Vagina (tissue), 2 donors: ENCODE measurements at regions not wholly inside any gene's neighbourhood (a gene's known extent, or its start where the extent isn't known, plus 50 kb on each side); places are given as distances from the start of the nearest gene placed in this dataset. TPM values are rescaled to one million over a fixed set of nuclear protein-coding genes. Genes with fewer than 3 reads are reported as not detected.

ENCODE experiments used
- DNase-seq, 2 donors: peaks; one replicate each; pipeline ENCODE4 v3.0.0-alpha.2; 2017; ENCODE audit errors: extremely low spot score in 2 of 2
- H3K27ac ChIP-seq: fragments of 200-600 bp; sonication (generic); one replicate; pipeline ENCODE4 v1.5.1; 2019
- H3K27me3 ChIP-seq: fragments of 200-600 bp; sonication (generic); one replicate; pipeline ENCODE4 v1.5.1; 2019
- H3K36me3 ChIP-seq, 2 donors: fragments of 200-600 bp; sonication (generic); one replicate each; pipeline ENCODE4 v1.5.1; 2017 to 2019
- H3K4me1 ChIP-seq: fragments of 200-600 bp; sonication (generic); one replicate; pipeline ENCODE4 v1.5.1; 2019
- H3K4me3 ChIP-seq, 2 donors: fragments of 200-600 bp; sonication (generic); 1 replicate in 1 of 2; 2 replicates in 1 of 2; pipeline ENCODE4 v1.5.1; 2016 to 2019
- H3K9me3 ChIP-seq: fragments of 200-600 bp; sonication (generic); one replicate; pipeline ENCODE4 v1.5.1; 2019
- CTCF ChIP-seq, 3 experiments: fragments of 450-650 bp in 2 of 3; fragments of 200-600 bp in 1 of 3; sonication (generic) in 1 of 3; IDR thresholded peaks; one replicate each; pipeline ENCODE4 v1.5.1; 2017 to 2019; ENCODE audit warnings: antibody characterized with exemption in 3 of 3, mild to moderate bottlenecking in 2 of 3, moderate library complexity in 2 of 3
- POLR2A ChIP-seq, 2 donors: fragments of 450-650 bp; IDR thresholded peaks; one replicate each; pipeline ENCODE4 v1.6.1; 2017; ENCODE audit warnings: antibody characterized with exemption in 2 of 2, mild to moderate bottlenecking in 2 of 2, moderate library complexity in 2 of 2
- POLR2AphosphoS5 ChIP-seq, 2 donors: sonication (generic); formaldehyde crosslinking; IDR thresholded peaks; one replicate each; pipeline ENCODE4 v1.9.0; 2017; ENCODE audit warnings: antibody characterized with exemption in 2 of 2, mild to moderate bottlenecking in 2 of 2, low read depth in 1 of 2; ENCODE audit not compliant: insufficient read depth in 1 of 2
- intact Hi-C: fragments of 100-400 bp; cut with DNase I; formaldehyde crosslinking; loops from one replicate; pipeline ENCODE4 v1.15.1; 2023
- small RNA-seq: library from RNA; depleted of rRNA; stranded (forward); fragments of <200 nt; gene quantifications from one replicate; pipeline ENCODE3, GENCODE V24; 2016

DNA sequence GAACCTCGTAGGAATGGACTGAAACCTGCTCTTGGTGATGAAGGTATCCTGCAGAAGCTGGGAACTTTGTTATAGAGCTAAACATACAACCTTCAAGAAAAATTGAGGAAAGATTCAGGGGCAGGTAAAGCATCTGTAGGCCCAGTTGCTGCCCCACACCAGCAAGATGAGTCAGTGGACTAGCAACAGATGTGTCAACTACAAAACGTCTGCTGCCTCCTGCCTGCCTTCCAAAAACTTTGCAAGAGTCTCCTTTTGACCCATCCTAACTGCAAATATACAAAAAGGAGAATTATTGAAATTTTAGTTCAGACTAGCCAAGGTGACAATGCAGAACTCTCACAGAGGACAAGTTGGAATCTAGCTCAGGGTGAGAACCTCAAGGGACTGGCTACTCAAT lies 60.9 kb upstream of the TMTC1 start:
- no peak for TF ChIP-seq CTCF (IDR thresholded peaks at IDR 0.05)
- TF ChIP-seq POLR2AphosphoS5 (IDR thresholded peaks at IDR 0.05; ENCODE audit: insufficient read depth in 1 of 2, low read depth in 1 of 2): no peak
- TF ChIP-seq POLR2A (IDR thresholded peaks at IDR 0.05): no peak
- no peaks in the 10 kb centered on the region for H3K4me1 ChIP-seq
- H3K9me3 ChIP-seq: no peaks in the 10 kb centered on the region
- H3K27me3 ChIP-seq: no peaks in the 10 kb centered on the region
- no peak overlapping the region for H3K27ac ChIP-seq
- no peak for DNase-seq
- H3K4me3 ChIP-seq: no peak overlapping the region
- intact Hi-C loops: no loop called here
- H3K36me3 ChIP-seq: no peaks in the 10 kb centered on the region

DNA sequence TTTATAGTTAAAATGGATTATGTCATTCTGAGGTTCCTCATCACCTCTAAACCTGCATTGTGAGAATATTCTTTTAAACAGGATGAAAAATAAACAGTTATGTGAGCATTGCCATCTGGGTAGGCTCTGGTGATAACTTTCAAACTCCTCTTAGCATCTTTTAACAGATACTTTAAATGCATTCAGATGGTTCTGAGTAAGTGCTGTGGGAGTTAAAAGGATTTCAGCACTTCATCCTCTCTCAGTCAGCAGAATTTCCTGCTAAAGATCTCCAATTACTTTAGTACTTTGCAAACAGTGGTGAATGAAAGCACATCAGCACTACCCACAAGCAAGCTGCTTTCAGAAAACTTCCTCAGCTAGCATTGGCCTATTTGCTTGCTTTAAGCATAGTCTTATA lies 59.3 kb upstream of the TMTC1 start:
- H3K27ac ChIP-seq: no peak overlapping the region
- no peak overlapping the region for H3K4me3 ChIP-seq
- no peak for TF ChIP-seq CTCF (IDR thresholded peaks at IDR 0.05)
- no peak for TF ChIP-seq POLR2A (IDR thresholded peaks at IDR 0.05)
- no peak for TF ChIP-seq POLR2AphosphoS5 (IDR thresholded peaks at IDR 0.05; ENCODE audit: insufficient read depth in 1 of 2, low read depth in 1 of 2)
- intact Hi-C loops: no loop called here
- H3K4me1 ChIP-seq: no peaks in the 10 kb centered on the region
- H3K36me3 ChIP-seq: no peaks in the 10 kb centered on the region
- peaks cover 4% of the 10 kb centered on the region for H3K9me3 ChIP-seq
- no peaks in the 10 kb centered on the region for H3K27me3 ChIP-seq
- no peak for DNase-seq

DNA sequence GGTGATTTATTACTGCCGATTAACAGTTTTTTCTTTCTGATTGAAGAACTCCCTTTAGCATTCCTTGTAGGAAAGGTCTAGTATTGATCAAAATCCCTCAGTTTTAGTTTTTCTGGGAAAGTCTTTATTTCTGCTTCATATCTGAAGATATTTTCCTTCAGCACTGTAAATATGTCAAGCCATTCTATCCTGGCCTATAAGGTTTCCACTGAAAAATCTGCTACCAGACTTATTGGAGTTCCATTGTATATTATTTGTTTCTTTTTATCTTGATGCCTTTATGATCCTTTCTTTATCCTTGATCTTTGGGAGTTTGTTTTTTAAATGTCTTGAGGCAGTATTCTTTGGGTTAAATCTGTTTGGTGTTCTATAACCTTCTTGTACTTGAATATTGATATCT lies 55.0 kb upstream of the TMTC1 start:
- H3K4me3 ChIP-seq: no peak overlapping the region
- H3K4me1 ChIP-seq: no peaks in the 10 kb centered on the region
- intact Hi-C loops: no loop called here
- H3K9me3 ChIP-seq: peaks cover 4% of the 10 kb centered on the region
- H3K27ac ChIP-seq: no peak overlapping the region
- DNase-seq: no peak
- TF ChIP-seq POLR2AphosphoS5 (IDR thresholded peaks at IDR 0.05; ENCODE audit: insufficient read depth in 1 of 2, low read depth in 1 of 2) (no peak), POLR2A (IDR thresholded peaks at IDR 0.05) (no peak), CTCF (IDR thresholded peaks at IDR 0.05) (no peak)
- no peaks in the 10 kb centered on the region for H3K27me3 ChIP-seq
- no peaks in the 10 kb centered on the region for H3K36me3 ChIP-seq

Small RNA genes in the stretch of these regions (small RNA-seq; reads per million reads assigned to genes)
- gene AC023511.2 (not detected), gene RNA5SP356 (not detected)
